Stimulated activated CD8-positive, alpha-beta memory T cell treated with anti-CD3 and anti-CD28 coated beads, Interleukin-15, amount 100 ng/mL, for 48 hours (primary cell): ENCODE measurements at regions not wholly inside any gene's neighbourhood (a gene's known extent, or its start where the extent isn't known, plus 50 kb on each side); places are given as distances from the start of the nearest gene placed in this dataset.

Experiments used
- DNase-seq, 2 donors: peaks; one replicate each; pipeline ENCODE4 v3.0.0-alpha.2; 2020; ENCODE audit warnings: low read depth in 2 of 2

GRCh38 chr1:181142096-181142958 lies 53.8 kb downstream of the IER5 start:
- peak; percentile 84 for DNase-seq

GRCh38 chr1:181143102-181143859 lies 54.8 kb downstream of the IER5 start:
- no peak for DNase-seq

- no peak for DNase-seq
Measured at GRCh38 chr1:181144238-181144637, 55.7 kb downstream of the IER5 start.

- no peak for DNase-seq
Measured at GRCh38 chr1:181148636-181149035, 60.1 kb downstream of the IER5 start.

GRCh38 chr1:181149326-181150125 lies 61.0 kb downstream of the IER5 start:
- DNase-seq, result peak in 1 of 2 donors; percentile 55

GRCh38 chr1:181150273-181150672 lies 61.8 kb downstream of the IER5 start:
- DNase-seq, result no peak

GRCh38 chr1:181150842-181151241 lies 62.3 kb downstream of the IER5 start:
- no peak for DNase-seq

- no peak for DNase-seq
Measured at GRCh38 chr1:181151378-181152326, 63.2 kb downstream of the IER5 start.

GRCh38 chr1:181152892-181153633 lies 64.6 kb downstream of the IER5 start:
- no peak for DNase-seq

GRCh38 chr1:181153634-181153961 lies 65.1 kb downstream of the IER5 start:
- DNase-seq, result no peak

GRCh38 chr1:181155339-181155738 lies 66.8 kb downstream of the IER5 start:
- DNase-seq, result no peak

- DNase-seq, result peak in 1 of 2 donors; percentile 19
Measured at GRCh38 chr1:181159451-181160140, 71.1 kb downstream of the IER5 start.

- no peak for DNase-seq
Measured at GRCh38 chr1:181160322-181160721, 71.8 kb downstream of the IER5 start.

GRCh38 chr1:181160998-181161870 lies 72.7 kb downstream of the IER5 start:
- no peak for DNase-seq

GRCh38 chr1:181163662-181164061 lies 75.2 kb downstream of the IER5 start:
- DNase-seq, result no peak

GRCh38 chr1:181166377-181167196 lies 78.1 kb downstream of the IER5 start:
- DNase-seq, result peak; percentile 38 to 46

- no peak for DNase-seq
Measured at GRCh38 chr1:181169281-181169865, 80.9 kb downstream of the IER5 start.

GRCh38 chr1:181170194-181170593 lies 81.7 kb downstream of the IER5 start:
- no peak for DNase-seq
